Uterus (tissue), 3 donors: ENCODE measurements at regions not wholly inside any gene's neighbourhood (a gene's known extent, or its start where the extent isn't known, plus 50 kb on each side); places are given as distances from the start of the nearest gene placed in this dataset.
"Not testable (repeated sequence)": the region's sequence is repeated elsewhere in the genome, so short reads cannot be mapped to it uniquely, and the experiment has no call there.

Experiments
- DNase-seq, 2 donors: peaks; one replicate each; pipeline ENCODE4 v3.0.0-alpha.2; 2019 to 2020
- H3K27ac ChIP-seq, 2 donors: fragments of 200-600 bp; sonication (generic); 1 replicate in 1 of 2; 2 replicates in 1 of 2; pipeline ENCODE4 v1.5.1; 2016 to 2018
- H3K27me3 ChIP-seq, 2 donors: fragments of 200-600 bp; sonication (generic); one replicate each; pipeline ENCODE4 v1.5.1; 2018 to 2019; ENCODE audit warnings: control low read depth in 1 of 2
- H3K36me3 ChIP-seq, 2 donors: fragments of 200-600 bp; sonication (generic); one replicate each; pipeline ENCODE4 v1.5.1; 2019; ENCODE audit warnings: control low read depth in 1 of 2
- H3K4me1 ChIP-seq, 2 donors: fragments of 200-600 bp; sonication (generic); one replicate each; pipeline ENCODE4 v1.5.1; 2018 to 2019; ENCODE audit warnings: control low read depth in 1 of 2
- H3K4me3 ChIP-seq, 2 donors: fragments of 200-600 bp; sonication (generic); 1 replicate in 1 of 2; 2 replicates in 1 of 2; pipeline ENCODE4 v1.5.1; 2018 to 2019; ENCODE audit warnings: mild to moderate bottlenecking in 1 of 2
- H3K9me3 ChIP-seq, 2 donors: fragments of 200-600 bp; sonication (generic); one replicate each; pipeline ENCODE4 v1.5.1; 2019; ENCODE audit warnings: control low read depth in 1 of 2
- POLR2A ChIP-seq, 2 donors: fragments of 450-650 bp; IDR thresholded peaks; one replicate each; pipeline ENCODE4 v1.6.1; 2016; ENCODE audit warnings: antibody characterized with exemption in 2 of 2, mild to moderate bottlenecking in 1 of 2, moderate library complexity in 1 of 2
- intact Hi-C: fragments of 100-400 bp; cut with DNase I; formaldehyde crosslinking; loops from one replicate; pipeline ENCODE4 v1.15.1; 2023; ENCODE audit warnings: low total_unique reads
- TF ChIP-seq, protein P1 (sequence below), 4 experiments: fragments of 200-600 bp in 2 of 4; fragments of 450-650 bp in 2 of 4; sonication (generic) in 2 of 4; IDR thresholded peaks; one replicate each; pipeline ENCODE4 v1.5.1; 2016 to 2019; ENCODE audit warnings: antibody characterized with exemption in 4 of 4, mild to moderate bottlenecking in 2 of 4, moderate library complexity in 1 of 4
- donor health status: DM: yes; HTN: yes; CAD: no.

DNA sequence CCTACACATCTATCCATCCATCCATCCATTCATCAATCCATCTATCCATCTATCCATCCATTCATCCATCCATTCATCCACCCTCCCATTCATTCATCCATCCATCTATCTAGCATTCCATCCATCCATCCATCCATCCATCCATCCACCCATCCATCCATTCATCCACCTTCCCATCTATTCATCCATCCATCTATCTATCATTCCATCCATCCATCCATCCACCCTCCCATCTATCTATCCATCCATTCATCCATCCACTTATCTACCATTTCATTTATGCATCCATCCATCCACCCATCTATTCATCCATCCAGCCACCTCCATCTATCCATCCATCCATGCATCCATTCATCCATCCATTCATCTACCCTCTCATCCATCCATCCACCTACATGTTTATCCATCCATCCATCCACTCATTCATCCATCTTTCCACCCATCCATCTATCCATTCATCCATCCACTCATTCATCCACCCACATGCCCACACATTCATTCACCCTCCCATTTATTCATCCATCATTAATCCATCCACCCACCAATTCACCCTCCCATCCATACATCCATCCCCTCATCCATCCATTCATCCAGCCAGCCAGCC is 258.5 kb downstream of the CRLF2 start:
- intact Hi-C loops = no loop called here
- TF ChIP-seq POLR2A (IDR thresholded peaks at IDR 0.05) = no peak
- TF ChIP-seq, protein P1, sequence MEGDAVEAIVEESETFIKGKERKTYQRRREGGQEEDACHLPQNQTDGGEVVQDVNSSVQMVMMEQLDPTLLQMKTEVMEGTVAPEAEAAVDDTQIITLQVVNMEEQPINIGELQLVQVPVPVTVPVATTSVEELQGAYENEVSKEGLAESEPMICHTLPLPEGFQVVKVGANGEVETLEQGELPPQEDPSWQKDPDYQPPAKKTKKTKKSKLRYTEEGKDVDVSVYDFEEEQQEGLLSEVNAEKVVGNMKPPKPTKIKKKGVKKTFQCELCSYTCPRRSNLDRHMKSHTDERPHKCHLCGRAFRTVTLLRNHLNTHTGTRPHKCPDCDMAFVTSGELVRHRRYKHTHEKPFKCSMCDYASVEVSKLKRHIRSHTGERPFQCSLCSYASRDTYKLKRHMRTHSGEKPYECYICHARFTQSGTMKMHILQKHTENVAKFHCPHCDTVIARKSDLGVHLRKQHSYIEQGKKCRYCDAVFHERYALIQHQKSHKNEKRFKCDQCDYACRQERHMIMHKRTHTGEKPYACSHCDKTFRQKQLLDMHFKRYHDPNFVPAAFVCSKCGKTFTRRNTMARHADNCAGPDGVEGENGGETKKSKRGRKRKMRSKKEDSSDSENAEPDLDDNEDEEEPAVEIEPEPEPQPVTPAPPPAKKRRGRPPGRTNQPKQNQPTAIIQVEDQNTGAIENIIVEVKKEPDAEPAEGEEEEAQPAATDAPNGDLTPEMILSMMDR (IDR thresholded peaks at IDR 0.05) = no peak

DNA sequence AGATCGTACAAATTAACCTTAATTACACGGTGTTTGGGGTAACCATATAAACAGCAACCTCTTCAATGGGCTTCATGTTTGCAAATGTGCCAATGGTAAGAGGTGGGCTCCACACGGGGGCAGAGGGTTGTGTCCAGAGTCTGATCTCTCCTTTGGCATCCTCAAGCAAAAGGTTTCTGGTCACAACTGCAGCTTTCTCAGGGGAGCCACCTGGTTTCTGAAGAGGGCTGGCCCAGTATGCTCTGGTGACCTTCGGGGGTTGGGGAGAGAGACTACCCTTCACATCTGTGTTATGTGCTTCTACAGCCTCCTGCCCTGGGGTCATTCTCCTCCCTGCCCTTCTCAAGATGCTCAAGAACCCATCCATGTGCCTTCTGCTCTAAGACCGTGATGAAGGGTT is 259.6 kb downstream of the CRLF2 start:
- no peak overlapping the region for H3K4me3 ChIP-seq
- DNase-seq = no peak
- H3K27ac ChIP-seq = no peak overlapping the region
- H3K27me3 ChIP-seq = no peaks in the 10 kb centered on the region
- intact Hi-C loops = no loop called here
- H3K4me1 ChIP-seq = no peaks in the 10 kb centered on the region
- TF ChIP-seq, protein P1 (IDR thresholded peaks at IDR 0.05) = no peak
- TF ChIP-seq POLR2A (IDR thresholded peaks at IDR 0.05) = no peak
- no peaks in the 10 kb centered on the region for H3K9me3 ChIP-seq
- H3K36me3 ChIP-seq = no peaks in the 10 kb centered on the region

More for the DNA sequence above, 258.5 kb downstream of the CRLF2 start:
- no peak overlapping the region for H3K4me3 ChIP-seq
- no peak overlapping the region for H3K27ac ChIP-seq
- H3K9me3 ChIP-seq = no peaks in the 10 kb centered on the region
- no peaks in the 10 kb centered on the region for H3K27me3 ChIP-seq
- no peaks in the 10 kb centered on the region for H3K4me1 ChIP-seq
- no peak for DNase-seq
- no peaks in the 10 kb centered on the region for H3K36me3 ChIP-seq

DNA sequence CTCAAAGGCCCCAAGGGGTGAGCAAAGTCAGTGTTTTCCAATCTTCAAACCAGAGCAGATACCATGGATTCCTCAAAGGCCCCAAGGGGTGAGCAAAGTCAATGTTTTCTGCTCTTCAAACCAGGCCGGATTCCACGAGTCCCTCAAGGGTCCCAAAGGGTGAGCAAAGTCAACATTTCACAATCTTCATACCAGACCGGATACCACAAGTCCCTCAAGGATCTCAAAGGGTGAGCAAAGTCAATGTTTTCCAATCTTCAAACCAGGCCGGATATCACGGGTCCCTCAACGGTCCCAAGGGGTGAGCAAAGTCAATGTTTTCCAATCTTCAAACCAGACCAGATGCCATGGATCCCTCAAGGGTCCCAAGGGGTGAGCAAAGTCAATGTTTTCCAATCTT is 265.2 kb downstream of the CRLF2 start:
- H3K9me3 ChIP-seq, H3K4me3 ChIP-seq, intact Hi-C loops, DNase-seq, H3K27ac ChIP-seq, H3K36me3 ChIP-seq, H3K27me3 ChIP-seq, H3K4me1 ChIP-seq: not testable (repeated sequence)

DNA sequence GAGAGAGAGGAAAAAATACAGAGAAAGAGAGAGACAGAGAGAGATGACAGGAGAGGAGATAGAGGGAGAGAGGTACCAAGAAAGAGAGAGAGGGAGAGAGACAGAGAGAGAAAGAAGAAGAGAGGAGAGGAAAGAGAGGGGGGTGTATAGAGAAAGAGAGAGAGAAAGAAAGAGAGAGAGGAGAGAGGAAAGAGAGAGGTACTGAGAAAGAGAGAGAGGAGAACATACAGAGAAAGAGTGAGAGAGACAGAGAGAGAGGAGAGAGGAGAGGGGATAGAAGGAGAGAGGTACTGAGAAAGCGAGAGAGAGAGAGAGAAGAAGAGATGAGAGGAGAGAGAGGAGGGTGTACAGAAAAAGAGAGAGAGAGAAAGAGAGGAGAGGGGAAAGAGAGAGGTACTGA is 269.4 kb downstream of the CRLF2 start:
- H3K27me3 ChIP-seq = no peaks in the 10 kb centered on the region
- no peaks in the 10 kb centered on the region for H3K9me3 ChIP-seq
- TF ChIP-seq, protein P1 (IDR thresholded peaks at IDR 0.05) = no peak
- no peak for TF ChIP-seq POLR2A (IDR thresholded peaks at IDR 0.05)
- no peak overlapping the region for H3K4me3 ChIP-seq
- no peak for DNase-seq
- H3K4me1 ChIP-seq = no peaks in the 10 kb centered on the region
- no peak overlapping the region for H3K27ac ChIP-seq
- intact Hi-C loops = no loop called here
- H3K36me3 ChIP-seq = no peaks in the 10 kb centered on the region

DNA sequence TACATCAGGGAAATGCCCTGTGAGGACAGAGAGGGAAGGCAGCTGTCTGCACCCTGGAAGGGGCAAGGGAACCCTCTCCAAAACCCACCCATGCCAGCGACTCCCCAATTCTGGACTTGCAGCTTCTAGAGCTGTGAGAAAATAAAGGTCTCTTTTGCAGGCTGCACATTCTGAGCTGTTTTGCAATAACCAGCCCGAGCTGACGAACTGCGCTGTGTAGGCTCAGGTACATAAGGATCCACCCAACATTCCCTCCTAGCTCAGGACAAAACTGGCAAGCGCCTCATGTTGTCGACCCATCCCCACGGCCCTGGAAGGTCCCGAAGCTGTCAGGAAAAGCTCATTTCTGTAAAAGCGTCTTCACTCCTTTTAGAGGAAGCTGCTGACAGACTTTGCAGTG is 271.8 kb downstream of the CRLF2 start:
- Histone ChIP-seq H3K9me3 (no peaks in the 10 kb centered on the region), H3K4me1 (no peaks in the 10 kb centered on the region), H3K4me3 (no peak overlapping the region), H3K27ac (no peak overlapping the region), H3K27me3 (no peaks in the 10 kb centered on the region), H3K36me3 (no peaks in the 10 kb centered on the region)
- TF ChIP-seq, protein P1 (IDR thresholded peaks at IDR 0.05) = no peak
- no peak for TF ChIP-seq POLR2A (IDR thresholded peaks at IDR 0.05)
- intact Hi-C loops = no loop called here
- no peak for DNase-seq
